ENCODE measurements at regions not wholly inside any gene's neighbourhood (a gene's known extent, or its start where the extent isn't known, plus 50 kb on each side); places are given as distances from the start of the nearest gene placed in this dataset.

- no peak for DNase-seq (ENCODE audit: low read depth, low spot score)
These were observed 56.6 kb upstream of the SCOC start for GRCh38 chr4:140316799-140317198.

GRCh38 chr4:140315970-140316369 lies 57.5 kb upstream of the SCOC start:
- no peak for DNase-seq (ENCODE audit: low read depth, low spot score)

- DNase-seq (ENCODE audit: low read depth, low spot score), result no peak
These were observed 58.0 kb upstream of the SCOC start for GRCh38 chr4:140315438-140315837.

GRCh38 chr4:140315019-140315418 lies 58.4 kb upstream of the SCOC start:
- no peak for DNase-seq (ENCODE audit: low read depth, low spot score)

- DNase-seq (ENCODE audit: low read depth, low spot score), result no peak
These were observed 61.3 kb upstream of the SCOC start for GRCh38 chr4:140312100-140312499.

- no peak for DNase-seq (ENCODE audit: low read depth, low spot score)
These were observed 62.1 kb upstream of the SCOC start for GRCh38 chr4:140311257-140311835.

GRCh38 chr4:140309124-140309870 lies 64.1 kb upstream of the SCOC start:
- DNase-seq (ENCODE audit: low read depth, low spot score), result no peak

- no peak for DNase-seq (ENCODE audit: low read depth, low spot score)
These were observed 64.9 kb upstream of the SCOC start for GRCh38 chr4:140308366-140309123.

GRCh38 chr4:140305053-140305452 lies 68.4 kb upstream of the SCOC start:
- DNase-seq (ENCODE audit: low read depth, low spot score), result no peak

GRCh38 chr4:140304346-140304745 lies 69.1 kb upstream of the SCOC start:
- no peak for DNase-seq (ENCODE audit: low read depth, low spot score)

- no peak for DNase-seq (ENCODE audit: low read depth, low spot score)
These were observed 71.1 kb upstream of the SCOC start for GRCh38 chr4:140302151-140302859.

GRCh38 chr4:140300271-140300970 lies 73.0 kb upstream of the SCOC start:
- DNase-seq (ENCODE audit: low read depth, low spot score), result no peak

GRCh38 chr4:140298001-140298400 lies 75.4 kb upstream of the SCOC start:
- no peak for DNase-seq (ENCODE audit: low read depth, low spot score)

- no peak for DNase-seq (ENCODE audit: low read depth, low spot score)
These were observed 76.2 kb upstream of the SCOC start for GRCh38 chr4:140297221-140297570.

- DNase-seq (ENCODE audit: low read depth, low spot score), result no peak
These were observed 76.9 kb upstream of the SCOC start for GRCh38 chr4:140296335-140297220.

- no peak for DNase-seq (ENCODE audit: low read depth, low spot score)
These were observed 79.5 kb upstream of the SCOC start for GRCh38 chr4:140293979-140294378.

GRCh38 chr4:140291259-140291658 lies 82.2 kb upstream of the SCOC start:
- no peak for DNase-seq (ENCODE audit: low read depth, low spot score)

GRCh38 chr4:140289486-140289885 lies 84.0 kb upstream of the SCOC start:
- no peak for DNase-seq (ENCODE audit: low read depth, low spot score)

- no peak for DNase-seq (ENCODE audit: low read depth, low spot score)
These were observed 87.0 kb upstream of the SCOC start for GRCh38 chr4:140286456-140286855.

- DNase-seq (ENCODE audit: low read depth, low spot score), result no peak
These were observed 89.0 kb upstream of the SCOC start for GRCh38 chr4:140284456-140284855.
